Endodermal cell (in vitro differentiated cells): ENCODE measurements at regions not wholly inside any gene's neighbourhood (a gene's known extent, or its start where the extent isn't known, plus 50 kb on each side); places are given as distances from the start of the nearest gene placed in this dataset.

Source experiments
- DNase-seq: peaks from one replicate; pipeline ENCODE4 v3.0.0-alpha.2; 2017
- H3K27ac ChIP-seq: 2 replicates; pipeline ENCODE4 v1.5.1; 2013; ENCODE audit warnings: mild to moderate bottlenecking, low read depth, low read length, moderate library complexity
- H3K27me3 ChIP-seq: 2 replicates; pipeline ENCODE4 v1.6.1; 2013; ENCODE audit warnings: mild to moderate bottlenecking, low read length, moderate library complexity; ENCODE audit not compliant: insufficient read depth, control insufficient read depth, poor library complexity, severe bottlenecking
- H3K36me3 ChIP-seq: 2 replicates; pipeline ENCODE4 v1.7.0; 2013; ENCODE audit warnings: mild to moderate bottlenecking, low read length, moderate library complexity; ENCODE audit not compliant: control insufficient read depth, insufficient read depth
- H3K4me1 ChIP-seq: one replicate; pipeline ENCODE4 v1.7.0; 2013; ENCODE audit warnings: low read length; ENCODE audit not compliant: control insufficient read depth, insufficient read depth
- H3K4me3 ChIP-seq: 2 replicates; pipeline ENCODE4 v1.5.1; 2013; ENCODE audit warnings: mild to moderate bottlenecking, low read length, moderate library complexity
- H3K9ac ChIP-seq: 2 replicates; pipeline ENCODE4 v1.6.1; 2013; ENCODE audit warnings: mild to moderate bottlenecking, low read length, moderate library complexity; ENCODE audit not compliant: poor library complexity, severe bottlenecking; ENCODE audit errors: extremely low read depth
- H3K9me3 ChIP-seq: 2 replicates; pipeline ENCODE4 v1.6.1; 2013; ENCODE audit warnings: mild to moderate bottlenecking, low read length, moderate library complexity; ENCODE audit not compliant: control insufficient read depth
- H3K27ac Mint-ChIP-seq: 2 replicates; pipeline ENCODE4 v1.8.0; 2020; ENCODE audit warnings: mixed read lengths
- H3K27me3 Mint-ChIP-seq: 2 replicates; pipeline ENCODE4 v1.8.0; 2021; ENCODE audit warnings: mild to moderate bottlenecking, mixed read lengths; ENCODE audit not compliant: insufficient read depth
- H3K36me3 Mint-ChIP-seq: 2 replicates; pipeline ENCODE4 v1.8.0; 2020; ENCODE audit warnings: low read depth, mixed read lengths
- H3K4me1 Mint-ChIP-seq: 2 replicates; pipeline ENCODE4 v1.8.0; 2020; ENCODE audit warnings: mixed read lengths
- H3K4me3 Mint-ChIP-seq: 2 replicates; pipeline ENCODE4 v1.8.0; 2020; ENCODE audit warnings: mild to moderate bottlenecking, moderate library complexity, mixed read lengths
- H3K9me3 Mint-ChIP-seq: 2 replicates; pipeline ENCODE4 v1.8.0; 2020; ENCODE audit warnings: mild to moderate bottlenecking, mixed read lengths
- WGBS, 2 experiments: methylation state at CpG; one replicate each; pipeline versions ENCODE4 v1.1.5 to v1.1.7; 2013; ENCODE audit warnings: missing lambda C conversion rate in 2 of 2, mixed read lengths in 1 of 2; ENCODE audit not compliant: insufficient coverage in 1 of 2, insufficient read length in 1 of 2; 5-methylcytosine and 5-hydroxymethylcytosine counted together
- TF ChIP-seq, protein P1 (sequence below): fragments of 200-600 bp; sonication (generic); conservative IDR thresholded peaks from 2 replicates; pipeline ENCODE4 v1.5.0; 2021; ENCODE audit warnings: antibody characterized with exemption, mild to moderate bottlenecking

DNA sequence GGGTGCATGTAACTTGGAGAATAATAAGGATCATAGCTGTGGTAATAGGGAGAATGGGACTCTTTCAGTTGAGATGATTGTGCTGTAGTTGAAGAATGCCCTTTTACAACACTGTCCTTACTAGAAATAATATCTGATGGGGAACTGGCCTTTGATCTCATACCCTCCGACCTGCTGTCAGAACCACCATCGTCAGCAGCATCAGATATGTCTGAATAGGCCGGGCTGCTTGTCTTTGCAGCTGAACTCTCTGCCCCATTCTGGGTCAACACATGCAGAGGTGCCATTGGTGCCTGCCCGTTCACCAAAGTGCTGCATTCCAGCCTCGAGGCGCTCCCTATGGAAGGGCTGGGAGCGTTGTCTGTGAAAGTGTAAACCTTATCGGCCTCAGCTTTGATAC is 99.1 kb downstream of the ZNF608 start:
- Histone ChIP-seq H3K9ac (no peak overlapping the region), H3K36me3 (peaks cover 77% of the 10 kb centered on the region), H3K27me3 (no peaks in the 10 kb centered on the region), H3K9me3 (no peaks in the 10 kb centered on the region), H3K4me1 (peaks cover 30% of the 10 kb centered on the region), H3K27ac (no peak overlapping the region), H3K4me3 (no peak overlapping the region)
- H3K9me3 Mint-ChIP-seq: no peaks in the 10 kb centered on the region
- no peaks in the 10 kb centered on the region for H3K27me3 Mint-ChIP-seq
- H3K4me1 Mint-ChIP-seq: peaks cover 47% of the 10 kb centered on the region
- H3K36me3 Mint-ChIP-seq: peaks cover 71% of the 10 kb centered on the region
- no peak overlapping the region for H3K4me3 Mint-ChIP-seq
- no peak for DNase-seq
- no peak overlapping the region for H3K27ac Mint-ChIP-seq
- TF ChIP-seq, protein P1, sequence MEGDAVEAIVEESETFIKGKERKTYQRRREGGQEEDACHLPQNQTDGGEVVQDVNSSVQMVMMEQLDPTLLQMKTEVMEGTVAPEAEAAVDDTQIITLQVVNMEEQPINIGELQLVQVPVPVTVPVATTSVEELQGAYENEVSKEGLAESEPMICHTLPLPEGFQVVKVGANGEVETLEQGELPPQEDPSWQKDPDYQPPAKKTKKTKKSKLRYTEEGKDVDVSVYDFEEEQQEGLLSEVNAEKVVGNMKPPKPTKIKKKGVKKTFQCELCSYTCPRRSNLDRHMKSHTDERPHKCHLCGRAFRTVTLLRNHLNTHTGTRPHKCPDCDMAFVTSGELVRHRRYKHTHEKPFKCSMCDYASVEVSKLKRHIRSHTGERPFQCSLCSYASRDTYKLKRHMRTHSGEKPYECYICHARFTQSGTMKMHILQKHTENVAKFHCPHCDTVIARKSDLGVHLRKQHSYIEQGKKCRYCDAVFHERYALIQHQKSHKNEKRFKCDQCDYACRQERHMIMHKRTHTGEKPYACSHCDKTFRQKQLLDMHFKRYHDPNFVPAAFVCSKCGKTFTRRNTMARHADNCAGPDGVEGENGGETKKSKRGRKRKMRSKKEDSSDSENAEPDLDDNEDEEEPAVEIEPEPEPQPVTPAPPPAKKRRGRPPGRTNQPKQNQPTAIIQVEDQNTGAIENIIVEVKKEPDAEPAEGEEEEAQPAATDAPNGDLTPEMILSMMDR: no peak
- WGBS, 2 experiments: 95 to 98% methylated on average over 8 of the region's 8 CpGs

DNA sequence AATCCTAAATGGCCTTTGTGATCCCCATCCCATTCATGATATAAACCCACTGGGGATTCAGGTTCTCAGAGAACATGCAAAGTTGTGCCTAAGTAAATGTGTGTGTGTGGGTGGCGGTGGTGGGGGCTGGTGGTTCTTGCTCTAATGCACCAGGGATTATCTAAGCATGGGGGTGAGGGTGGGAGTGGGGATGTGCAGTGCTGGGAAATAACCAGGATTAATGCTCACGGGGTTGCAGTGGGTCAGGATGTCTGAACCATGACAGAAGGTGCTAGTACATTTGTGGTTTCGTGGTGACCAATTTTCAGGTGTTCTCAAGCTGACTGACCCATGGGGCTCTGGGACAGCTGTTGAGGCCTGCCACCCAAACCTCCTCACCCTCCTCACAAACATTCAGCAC is 101.0 kb downstream of the ZNF608 start:
- Mint-ChIP-seq H3K36me3 (peaks cover 91% of the 10 kb centered on the region), H3K4me1 (peaks cover 57% of the 10 kb centered on the region), H3K27me3 (no peaks in the 10 kb centered on the region), H3K27ac (no peak overlapping the region), H3K4me3 (no peak overlapping the region), H3K9me3 (no peaks in the 10 kb centered on the region)
- TF ChIP-seq, protein P1: no peak
- H3K4me1 ChIP-seq: peaks cover 25% of the 10 kb centered on the region
- H3K9me3 ChIP-seq: no peaks in the 10 kb centered on the region
- no peak for DNase-seq
- H3K27ac ChIP-seq: no peak overlapping the region
- H3K36me3 ChIP-seq: peaks cover 96% of the 10 kb centered on the region
- no peak overlapping the region for H3K4me3 ChIP-seq
- 94 to 98% methylated on average over 2 to 3 of the region's 3 CpGs for WGBS, 2 experiments
- no peak overlapping the region for H3K9ac ChIP-seq
- H3K27me3 ChIP-seq: no peaks in the 10 kb centered on the region

DNA sequence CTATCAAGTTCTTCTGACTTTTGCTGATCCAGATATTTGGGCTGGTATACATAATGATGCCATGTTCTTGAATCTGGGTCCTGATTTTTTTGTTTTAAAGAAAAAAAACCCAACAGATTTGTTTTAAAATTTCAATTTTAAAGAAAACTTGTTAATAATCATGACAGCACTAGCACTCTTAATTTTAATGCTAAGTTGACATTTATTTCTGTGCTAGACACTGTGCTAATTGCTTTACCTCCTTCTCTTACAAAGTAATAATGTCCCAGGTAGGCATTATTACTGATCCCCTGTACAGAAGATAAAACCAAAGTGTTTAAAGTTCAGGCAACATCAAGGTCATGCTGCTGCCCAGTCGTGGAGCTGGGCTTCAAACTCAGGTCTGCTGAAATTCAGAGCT is 101.9 kb downstream of the ZNF608 start:
- Histone ChIP-seq H3K9ac (no peak overlapping the region), H3K4me1 (peaks cover 28% of the 10 kb centered on the region), H3K4me3 (no peak overlapping the region), H3K9me3 (no peaks in the 10 kb centered on the region), H3K27me3 (no peaks in the 10 kb centered on the region), H3K27ac (no peak overlapping the region), H3K36me3 (peaks cover 96% of the 10 kb centered on the region)
- H3K27me3 Mint-ChIP-seq: no peaks in the 10 kb centered on the region
- peaks cover 55% of the 10 kb centered on the region for H3K4me1 Mint-ChIP-seq
- H3K27ac Mint-ChIP-seq: peak overlapping the region; percentile 72
- TF ChIP-seq, protein P1: no peak
- no peak overlapping the region for H3K4me3 Mint-ChIP-seq
- peaks cover 91% of the 10 kb centered on the region for H3K36me3 Mint-ChIP-seq
- WGBS, 2 experiments: 82 to 100% methylated on average over 1 of the region's 1 CpG
- DNase-seq: no peak
- H3K9me3 Mint-ChIP-seq: no peaks in the 10 kb centered on the region
